Lower leg skin (tissue), 4 donors: ENCODE measurements at regions not wholly inside any gene's neighbourhood (a gene's known extent, or its start where the extent isn't known, plus 50 kb on each side); places are given as distances from the start of the nearest gene placed in this dataset.

ENCODE experiments used
- DNase-seq, 2 donors: peaks; one replicate each; pipeline ENCODE4 v3.0.0-alpha.2; 2019; ENCODE audit warnings: low spot score in 2 of 2
- H3K4me3 ChIP-seq: fragments of 200-600 bp; sonication (generic); 2 replicates; pipeline ENCODE4 v1.5.1; 2017; ENCODE audit warnings: mild to moderate bottlenecking, low read depth; ENCODE audit not compliant: poor library complexity, severe bottlenecking
- POLR2A ChIP-seq, 2 donors: fragments of 450-650 bp; IDR thresholded peaks; one replicate each; pipeline ENCODE4 v1.6.1; 2016 to 2017; ENCODE audit warnings: antibody characterized with exemption in 2 of 2, mild to moderate bottlenecking in 1 of 2, moderate library complexity in 1 of 2
- WGBS, 2 donors: methylation state at CpG; one replicate each; pipeline ENCODE4 v1.1.5; 2018; 5-methylcytosine and 5-hydroxymethylcytosine counted together
- intact Hi-C: fragments of 100-400 bp; cut with DNase I; formaldehyde crosslinking; loops from one replicate; pipeline ENCODE4 v1.15.0; 2023; ENCODE audit warnings: low total_unique reads
- TF ChIP-seq, protein P1 (sequence below), 3 donors: fragments of 450-650 bp; IDR thresholded peaks; one replicate each; pipeline ENCODE4 v1.5.1; 2016; ENCODE audit warnings: antibody characterized with exemption in 3 of 3, mild to moderate bottlenecking in 3 of 3, moderate library complexity in 2 of 3

DNA sequence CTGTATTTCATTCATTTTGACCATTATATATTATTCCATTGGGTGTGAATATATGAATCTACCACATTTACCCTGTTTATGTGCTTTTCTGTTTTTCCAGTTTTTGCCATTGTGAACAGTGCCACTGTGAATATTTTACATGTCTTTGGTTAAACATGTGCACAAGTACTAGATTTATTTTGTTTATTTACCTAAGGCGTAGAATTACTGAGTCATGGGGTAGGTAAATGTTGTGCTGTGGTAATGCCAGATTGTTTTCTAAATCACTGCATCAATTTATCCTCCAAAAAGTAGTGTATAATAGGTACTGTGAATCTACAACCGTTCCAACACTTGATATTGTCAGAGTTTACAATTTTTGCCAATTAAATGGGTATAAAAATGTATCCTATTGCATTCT, 362.1 kb upstream of the AGTR1 start:
- H3K4me3 ChIP-seq: no peak overlapping the region
- no peak for DNase-seq
- intact Hi-C loops: no loop called here
- no peak for TF ChIP-seq POLR2A (IDR thresholded peaks at IDR 0.05)
- TF ChIP-seq, protein P1, sequence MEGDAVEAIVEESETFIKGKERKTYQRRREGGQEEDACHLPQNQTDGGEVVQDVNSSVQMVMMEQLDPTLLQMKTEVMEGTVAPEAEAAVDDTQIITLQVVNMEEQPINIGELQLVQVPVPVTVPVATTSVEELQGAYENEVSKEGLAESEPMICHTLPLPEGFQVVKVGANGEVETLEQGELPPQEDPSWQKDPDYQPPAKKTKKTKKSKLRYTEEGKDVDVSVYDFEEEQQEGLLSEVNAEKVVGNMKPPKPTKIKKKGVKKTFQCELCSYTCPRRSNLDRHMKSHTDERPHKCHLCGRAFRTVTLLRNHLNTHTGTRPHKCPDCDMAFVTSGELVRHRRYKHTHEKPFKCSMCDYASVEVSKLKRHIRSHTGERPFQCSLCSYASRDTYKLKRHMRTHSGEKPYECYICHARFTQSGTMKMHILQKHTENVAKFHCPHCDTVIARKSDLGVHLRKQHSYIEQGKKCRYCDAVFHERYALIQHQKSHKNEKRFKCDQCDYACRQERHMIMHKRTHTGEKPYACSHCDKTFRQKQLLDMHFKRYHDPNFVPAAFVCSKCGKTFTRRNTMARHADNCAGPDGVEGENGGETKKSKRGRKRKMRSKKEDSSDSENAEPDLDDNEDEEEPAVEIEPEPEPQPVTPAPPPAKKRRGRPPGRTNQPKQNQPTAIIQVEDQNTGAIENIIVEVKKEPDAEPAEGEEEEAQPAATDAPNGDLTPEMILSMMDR (IDR thresholded peaks at IDR 0.05): no peak
- WGBS, 2 donors: 83 to 94% methylated on average over 2 of the region's 2 CpGs

DNA sequence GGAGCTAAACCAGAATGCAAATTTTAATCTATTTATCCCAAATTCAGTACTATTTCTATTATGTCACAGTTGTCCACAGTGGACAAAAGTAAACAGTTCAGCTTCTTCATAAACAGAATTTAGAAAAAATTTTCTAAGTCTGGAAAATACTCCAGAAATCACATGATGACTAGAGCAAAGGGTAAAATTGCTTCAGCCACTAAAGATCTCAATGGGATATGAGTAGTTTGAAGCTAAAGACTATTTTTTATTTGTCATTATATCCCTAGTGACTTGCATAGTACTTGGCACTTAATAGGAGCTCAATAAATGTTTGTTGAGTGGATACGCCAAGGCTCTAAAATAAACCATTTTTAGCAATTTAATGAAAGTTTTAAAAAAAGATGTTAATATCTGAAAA, 354.3 kb upstream of the AGTR1 start:
- DNase-seq: no peak
- TF ChIP-seq POLR2A (IDR thresholded peaks at IDR 0.05): no peak
- TF ChIP-seq, protein P1 (IDR thresholded peaks at IDR 0.05): no peak
- intact Hi-C loops: no loop called here
- WGBS, 2 donors: 74 to 77% methylated on average over 1 of the region's 1 CpG
- H3K4me3 ChIP-seq: no peak overlapping the region

DNA sequence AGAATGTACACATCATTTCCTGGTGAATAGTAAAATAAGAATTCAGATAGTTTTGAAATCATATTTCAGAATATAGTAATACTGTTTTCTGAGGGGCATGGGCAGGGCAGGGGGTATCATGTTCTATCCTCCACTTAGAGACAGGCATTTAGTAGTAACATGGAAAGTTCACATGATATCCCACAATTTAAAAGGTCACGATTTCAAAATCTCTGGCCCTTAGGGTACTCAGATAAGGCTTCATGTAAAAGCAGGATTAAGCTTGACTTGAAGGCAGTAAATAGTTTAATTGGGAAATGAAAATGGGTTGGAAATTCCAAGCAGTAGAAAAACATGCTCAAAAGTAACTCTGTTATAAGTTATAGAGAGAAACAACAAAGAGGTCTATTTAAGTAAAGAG, 353.2 kb upstream of the AGTR1 start:
- WGBS, 2 donors: 40 to 48% methylated on average over 1 of the region's 1 CpG
- TF ChIP-seq, protein P1 (IDR thresholded peaks at IDR 0.05): no peak
- intact Hi-C loops: no loop called here
- H3K4me3 ChIP-seq: no peak overlapping the region
- no peak for DNase-seq

GRCh38 chr3:148360051-148360450, 337.7 kb upstream of the AGTR1 start:
- no peak overlapping the region for H3K4me3 ChIP-seq
- intact Hi-C loops: no loop called here
- DNase-seq: no peak
- no peak for TF ChIP-seq POLR2A (IDR thresholded peaks at IDR 0.05)

GRCh38 chr3:148366743-148367410, 330.8 kb upstream of the AGTR1 start:
- WGBS, 2 donors: 67 to 73% methylated on average over 7 of the region's 7 CpGs
- TF ChIP-seq POLR2A (IDR thresholded peaks at IDR 0.05): no peak
- TF ChIP-seq, protein P1 (IDR thresholded peaks at IDR 0.05): no peak
- intact Hi-C loops: no loop called here
- H3K4me3 ChIP-seq: no peak overlapping the region
- no peak for DNase-seq

- TF ChIP-seq, protein P1 (IDR thresholded peaks at IDR 0.05): no peak
- no peak for TF ChIP-seq POLR2A (IDR thresholded peaks at IDR 0.05)
- intact Hi-C loops: no loop called here
- DNase-seq: no peak
- H3K4me3 ChIP-seq: no peak overlapping the region
- WGBS, 2 donors: 22 to 24% methylated on average over 1 of the region's 1 CpG
These were observed 329.9 kb upstream of the AGTR1 start for GRCh38 chr3:148367756-148368155.
